Endometrium (tissue), 2 donors: ENCODE measurements at regions not wholly inside any gene's neighbourhood (a gene's known extent, or its start where the extent isn't known, plus 50 kb on each side); places are given as distances from the start of the nearest gene placed in this dataset.

Source experiments
- FAIRE-seq: peaks from 2 replicates; lab custom pipeline; 2012; peaks lifted over from hg19 to GRCh38; lab: Jason Lieb, UNC
- donor health status: control.
- donor health status: control.

- FAIRE-seq = no peak
These were observed 108.8 kb upstream of the IRF2BP2 start for GRCh38 chr1:234718496-234719453.

GRCh38 chr1:234716908-234717375 lies 107.0 kb upstream of the IRF2BP2 start:
- no peak for FAIRE-seq

DNA sequence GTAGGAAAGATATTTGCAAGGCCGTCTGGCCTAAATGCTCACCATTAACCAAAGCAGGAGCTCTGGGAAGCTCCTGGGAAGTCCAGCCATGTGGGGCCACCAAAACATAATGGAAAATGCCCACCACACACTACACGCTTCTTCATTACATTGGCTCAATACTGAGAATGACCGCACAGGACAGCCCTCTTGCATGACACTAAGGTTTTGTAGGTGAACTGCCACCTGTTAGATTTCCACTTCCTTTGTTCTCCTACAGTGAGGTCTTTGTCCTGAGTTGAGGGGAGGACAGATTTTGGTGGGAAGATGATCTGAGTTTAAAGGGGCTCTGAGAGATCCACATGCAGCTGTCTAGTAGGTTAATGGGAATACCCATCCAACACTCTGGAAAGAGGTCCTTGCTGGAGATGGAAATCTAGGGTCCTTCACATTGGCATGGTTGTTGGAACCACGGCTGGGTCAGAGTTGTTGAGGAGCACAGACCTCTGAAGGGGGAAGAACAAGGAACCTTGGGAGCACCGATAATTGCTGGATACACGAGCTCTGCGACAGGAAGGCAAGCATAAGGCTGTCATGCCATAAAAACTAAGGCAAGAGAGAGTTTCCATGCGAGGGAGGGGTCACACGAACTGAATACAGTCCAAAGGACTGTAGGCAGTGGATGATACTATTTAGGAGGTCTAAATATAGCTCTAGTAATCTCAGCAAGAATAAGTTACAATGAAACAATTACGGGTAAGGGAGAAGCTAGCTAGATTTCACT lies 105.5 kb upstream of the IRF2BP2 start:
- FAIRE-seq = no peak

DNA sequence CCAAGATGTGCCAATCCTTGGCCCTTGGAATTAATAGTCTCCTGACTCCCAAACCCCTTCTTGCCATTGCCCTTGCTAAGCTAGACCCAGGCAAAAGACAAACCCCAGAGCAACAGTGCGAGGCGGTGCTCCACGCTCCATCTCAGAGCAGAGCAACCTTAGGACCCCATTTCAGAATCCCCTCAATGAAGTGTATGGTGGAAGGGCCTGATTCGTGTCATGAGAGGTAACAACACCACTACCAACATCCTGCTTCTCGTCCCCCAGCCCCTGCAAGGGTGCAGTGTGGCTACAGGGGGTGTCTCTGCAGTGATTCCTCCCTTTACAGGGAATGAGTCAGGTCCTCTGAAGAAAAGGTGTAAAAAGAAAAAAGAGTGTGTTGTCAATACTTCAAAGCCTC lies 103.9 kb upstream of the IRF2BP2 start:
- FAIRE-seq = no peak

GRCh38 chr1:234713440-234713839 lies 103.5 kb upstream of the IRF2BP2 start:
- FAIRE-seq = no peak

DNA sequence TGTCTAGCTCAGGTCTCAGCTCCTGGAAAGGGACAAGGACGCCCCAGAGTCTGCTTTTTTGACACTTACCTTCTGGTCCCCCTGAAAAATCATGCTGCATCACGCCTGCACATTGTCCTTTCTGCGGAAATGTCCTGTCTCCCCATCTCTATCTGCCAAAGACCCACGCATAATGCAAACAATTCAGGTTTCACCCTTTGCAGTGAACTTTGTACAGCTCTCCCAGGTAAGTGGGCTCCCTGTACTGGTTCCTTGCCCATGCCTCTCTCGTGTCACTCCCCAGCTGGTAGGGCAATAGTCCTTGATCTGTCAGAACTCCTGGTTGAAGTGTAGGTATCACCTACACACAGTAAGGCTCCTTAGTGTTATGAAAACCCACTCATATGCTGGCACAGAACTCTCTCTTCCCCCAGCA lies 102.9 kb upstream of the IRF2BP2 start:
- FAIRE-seq = no peak

DNA sequence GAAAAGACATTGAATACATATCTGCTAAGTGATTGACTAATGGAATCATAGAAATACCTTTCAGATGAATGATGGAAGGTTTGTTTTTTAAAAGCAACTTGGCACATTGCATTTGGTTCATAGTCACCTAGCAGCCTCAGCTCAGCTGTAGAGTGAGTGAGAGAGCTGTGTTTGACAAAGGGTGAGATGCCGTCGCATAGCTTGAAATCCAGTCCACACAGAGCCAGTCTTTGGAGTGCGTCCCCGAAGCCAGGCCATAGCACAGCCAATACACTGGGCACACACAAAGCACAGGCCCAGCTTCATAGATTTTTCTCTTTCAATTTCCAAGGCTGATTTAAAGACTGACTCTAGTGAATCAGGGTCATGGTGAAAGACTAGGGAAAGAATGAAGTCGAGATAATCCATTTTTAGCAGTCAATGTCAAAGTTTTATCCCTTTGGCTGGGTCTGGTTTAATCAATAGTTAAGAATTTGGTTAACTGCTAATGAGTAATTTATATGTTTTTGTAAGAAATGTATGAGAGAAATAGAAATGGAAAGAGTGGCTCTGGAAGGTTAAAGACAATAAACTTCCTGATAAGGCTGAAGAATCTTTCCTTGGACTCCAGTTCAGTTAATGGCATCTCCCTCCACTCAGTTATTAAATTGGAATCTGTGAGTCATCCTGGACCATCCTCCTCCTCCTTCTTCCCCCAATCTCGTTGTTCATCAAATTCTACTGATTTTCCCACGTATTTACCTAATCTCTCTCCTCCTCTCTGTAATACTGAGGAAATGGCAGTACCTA lies 101.2 kb upstream of the IRF2BP2 start:
- no peak for FAIRE-seq

GRCh38 chr1:234710381-234710780 lies 100.4 kb upstream of the IRF2BP2 start:
- no peak for FAIRE-seq

- FAIRE-seq = no peak
These were observed 99.7 kb upstream of the IRF2BP2 start for GRCh38 chr1:234709473-234710228.

DNA sequence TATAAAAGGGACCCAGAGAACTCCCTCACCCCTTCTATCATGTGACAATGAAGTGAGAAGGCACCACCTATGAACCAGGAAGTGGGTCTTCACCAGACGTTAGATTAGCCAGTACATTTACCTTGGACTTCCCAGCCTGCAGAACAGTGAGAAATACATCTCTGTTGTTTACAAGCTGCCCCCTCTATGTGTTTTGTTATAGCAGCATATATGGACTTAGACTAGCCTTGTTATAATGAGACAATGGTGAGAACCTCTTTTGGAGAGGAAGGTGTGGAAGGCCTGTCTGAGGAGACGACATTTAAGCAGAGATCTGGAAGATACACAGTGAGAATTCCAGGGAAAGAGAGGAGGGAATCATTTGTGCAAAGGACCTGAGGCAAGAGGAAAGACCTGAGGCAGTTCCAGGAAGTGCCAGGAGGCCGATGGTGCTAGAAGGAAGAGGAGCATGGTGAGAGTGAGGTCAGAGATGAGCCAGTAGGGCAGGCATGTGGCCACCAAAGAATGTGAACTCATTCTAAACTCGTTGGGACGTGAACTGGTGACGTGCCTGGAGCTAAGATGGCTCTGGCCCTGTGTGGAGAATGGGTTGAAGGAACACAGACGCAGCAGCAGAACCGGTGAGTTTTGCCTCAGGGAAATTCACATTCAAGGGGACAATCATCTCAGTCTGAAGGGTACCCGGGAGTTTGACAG lies 98.9 kb upstream of the IRF2BP2 start:
- no peak for FAIRE-seq

DNA sequence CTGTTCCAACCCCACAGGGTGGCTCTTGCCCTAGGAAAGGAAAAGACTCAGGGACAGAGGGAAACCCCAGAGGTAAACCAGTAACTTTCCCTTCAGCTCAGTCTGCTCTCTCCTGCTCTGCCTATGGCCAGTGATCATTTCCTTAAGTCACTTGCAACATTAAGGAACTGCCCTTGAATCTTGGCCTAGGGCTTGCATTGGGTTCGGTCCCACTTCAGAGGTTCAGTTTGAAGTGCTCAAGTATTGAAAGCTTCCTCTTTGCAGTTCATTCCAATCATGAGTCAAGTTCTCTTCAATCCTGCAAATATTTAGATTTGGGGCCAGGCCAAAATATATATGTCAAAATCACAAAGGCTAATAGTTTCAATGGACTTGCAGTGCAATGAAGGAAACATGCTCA lies 97.7 kb upstream of the IRF2BP2 start:
- FAIRE-seq = no peak

DNA sequence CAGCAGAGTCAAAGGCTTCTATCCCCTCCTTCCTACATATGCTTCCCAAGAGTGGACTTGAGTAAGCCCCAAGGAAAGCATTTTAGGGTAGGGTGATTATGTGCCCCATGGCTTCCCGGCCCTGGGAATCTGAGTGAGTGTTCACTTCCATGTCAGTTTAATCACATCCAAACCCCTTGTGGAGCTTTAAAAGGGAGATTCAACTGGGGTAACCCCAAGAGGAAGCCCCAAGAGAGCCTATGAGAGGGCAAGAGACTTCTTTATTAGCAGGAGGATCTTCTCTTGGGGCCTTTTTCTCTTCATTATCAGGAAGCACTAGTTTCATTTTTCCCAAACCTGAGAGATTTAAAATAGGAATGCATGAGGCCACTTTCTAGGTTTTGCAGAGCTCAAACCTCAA lies 97.0 kb upstream of the IRF2BP2 start:
- no peak for FAIRE-seq

- no peak for FAIRE-seq
These were observed 96.2 kb upstream of the IRF2BP2 start for GRCh38 chr1:234706199-234706598.

- no peak for FAIRE-seq
These were observed 95.6 kb upstream of the IRF2BP2 start for GRCh38 chr1:234705615-234706014.

DNA sequence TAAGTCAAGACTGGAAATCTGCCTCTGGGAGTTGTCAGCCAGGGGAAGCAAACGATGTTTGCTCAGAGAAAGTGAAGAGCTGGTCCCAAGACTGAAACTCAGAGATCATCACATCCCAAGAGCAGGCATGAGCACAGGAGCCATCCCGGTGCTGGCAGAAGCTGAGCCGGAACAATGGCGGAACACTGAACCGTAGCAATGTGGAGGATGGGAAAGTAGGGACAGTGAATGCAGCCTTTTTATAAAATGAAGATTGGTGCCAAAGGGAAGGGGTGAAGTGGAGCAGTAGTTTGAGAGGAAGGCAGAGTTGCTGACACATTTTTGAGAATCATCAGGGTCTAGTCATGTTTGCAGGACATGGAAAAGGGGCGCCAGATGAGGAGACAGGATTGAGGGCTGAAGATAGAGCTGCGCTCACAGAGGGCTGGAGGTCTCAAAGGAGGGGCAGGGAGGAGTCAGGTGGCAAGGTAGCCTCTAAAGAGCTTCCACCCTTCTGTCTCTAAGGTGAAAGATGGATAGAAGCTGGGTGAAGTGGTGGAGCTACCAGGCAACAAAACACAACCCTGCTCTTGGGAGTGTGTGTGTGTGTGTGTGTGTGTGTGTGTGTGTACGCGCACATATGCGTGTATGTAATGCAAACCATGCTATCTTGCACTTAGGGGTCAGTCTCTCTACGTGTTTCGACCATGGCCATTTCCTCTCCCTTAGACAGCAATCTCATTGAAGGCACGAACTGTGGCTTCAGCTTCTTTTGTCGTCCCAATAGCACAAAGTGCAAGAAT lies 94.3 kb upstream of the IRF2BP2 start:
- no peak for FAIRE-seq

DNA sequence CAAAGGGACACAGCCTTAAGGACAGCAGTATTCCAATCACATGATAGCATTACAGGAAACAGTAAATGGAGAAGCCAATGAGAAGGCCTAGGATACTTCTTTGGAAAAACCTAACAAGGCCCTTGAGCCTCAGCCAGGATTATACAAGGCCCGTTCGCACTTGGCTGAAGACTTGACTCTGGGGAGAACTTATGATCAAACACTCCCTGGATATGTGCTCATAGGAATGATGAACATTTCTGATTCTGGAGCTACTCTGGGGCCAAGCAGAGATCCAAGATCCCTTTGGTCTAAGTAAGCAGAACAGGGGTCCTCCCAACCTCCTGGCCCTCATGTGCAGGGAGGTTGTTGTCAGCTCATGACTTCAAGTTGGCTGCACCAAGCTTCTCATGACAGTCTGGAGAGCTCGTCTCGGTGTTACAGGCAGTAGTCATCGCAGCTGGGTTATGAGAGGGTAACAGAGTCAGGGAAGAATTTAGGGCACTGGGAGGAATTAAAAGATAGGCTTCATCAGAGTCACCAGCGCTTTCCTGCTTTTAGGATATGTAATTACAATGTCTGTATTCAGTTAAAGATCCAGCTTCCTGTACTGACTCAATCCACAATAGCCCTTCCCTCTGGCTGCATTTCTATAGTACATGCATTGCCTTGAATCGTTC lies 92.5 kb upstream of the IRF2BP2 start:
- no peak for FAIRE-seq

DNA sequence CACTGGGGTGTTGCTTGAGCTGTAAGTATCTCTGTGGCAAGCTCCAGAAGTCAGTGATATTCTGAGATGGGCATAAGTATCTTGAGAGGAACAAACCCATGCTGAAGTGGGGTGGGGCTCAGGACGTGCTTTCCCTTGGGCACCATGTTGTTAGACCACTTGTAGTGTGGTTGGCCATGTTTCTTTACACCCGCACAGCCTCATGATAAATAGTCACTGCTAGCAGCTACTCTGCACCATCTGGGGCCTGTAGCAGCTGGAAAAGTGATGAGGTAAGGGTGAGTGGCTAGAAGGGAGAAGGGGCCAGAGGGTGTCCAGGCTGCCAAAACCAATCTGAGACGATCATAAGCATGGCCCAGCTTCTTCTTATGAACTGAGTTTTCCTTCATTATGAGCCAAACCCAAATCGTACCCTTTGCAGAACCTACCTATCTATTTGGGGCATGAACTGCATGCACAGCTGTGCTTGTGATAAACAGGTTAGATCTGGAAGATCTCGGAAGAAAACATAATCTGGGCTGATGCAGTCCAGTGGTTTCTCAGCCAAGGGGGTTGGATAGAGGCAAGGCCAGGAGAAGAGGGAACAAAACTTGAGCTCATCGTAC lies 91.9 kb upstream of the IRF2BP2 start:
- FAIRE-seq = no peak

- FAIRE-seq = no peak
These were observed 90.1 kb upstream of the IRF2BP2 start for GRCh38 chr1:234699795-234700665.
